SU-DHL-6 (cell line): ENCODE measurements at regions not wholly inside any gene's neighbourhood (a gene's known extent, or its start where the extent isn't known, plus 50 kb on each side); places are given as distances from the start of the nearest gene placed in this dataset.

Source experiments
- CTCF ChIP-seq: fragments of 200-600 bp; sonication (generic); IDR thresholded peaks from one replicate; pipeline ENCODE4 v1.5.1; 2017; ENCODE audit warnings: antibody characterized with exemption, mild to moderate bottlenecking, low read length, moderate library complexity; ENCODE audit not compliant: insufficient read depth, poor library complexity, severe bottlenecking
- EZH2phosphoT487 ChIP-seq: fragments of 200-600 bp; sonication (generic), shearing (Covaris generic); conservative IDR thresholded peaks from 2 replicates; pipeline ENCODE4 v1.6.1; 2018; ENCODE audit warnings: mild to moderate bottlenecking, antibody characterized with exemption, low read length, moderate library complexity, mixed read lengths

- TF ChIP-seq CTCF (no peak), EZH2phosphoT487 (no peak)
Observed at GRCh38 chr17:64736804-64737492, 74.8 kb upstream of the SMURF2 start.
